K562 (cell line): ENCODE measurements at regions not wholly inside any gene's neighbourhood (a gene's known extent, or its start where the extent isn't known, plus 50 kb on each side); places are given as distances from the start of the nearest gene placed in this dataset.

Experiments
- ATAC-seq: fragments of 200-7000 bp; cut with Tn5 transposase; 3 replicates; pipeline ENCODE4 v1.9.1; 2020; ENCODE audit warnings: moderate library complexity
- BruUV-seq: library from RNA; stranded (reverse); fragments of 400-500 nt; replicated peaks from 2 replicates; lab custom pipeline; 2021; lab: Mats Ljungman, UMichigan
- CTCF ChIA-PET: fragments of 300-600 bp; formaldehyde crosslinking; extraction: SDS; loops from one replicate; lab custom pipeline; 2021; ENCODE audit warnings: low intra/inter-chr PET ratio; lab: Yijun Ruan, JAX
- POLR2A ChIA-PET: fragments of 300-600, 350-650 bp; sonication (Branson Sonifier 250); formaldehyde crosslinking; extraction: SDS; loops from one replicate; lab custom pipeline; 2021; ENCODE audit warnings: antibody characterized with exemption, inconsistent platforms; lab: Yijun Ruan, JAX
- DNase-seq, 4 experiments: peaks; one replicate each; pipeline versions ENCODE4 v3.0.0 to v3.0.0-alpha.2; 2011 to 2018; ENCODE audit warnings: low spot score in 3 of 4, mixed read lengths in 3 of 4; ENCODE audit errors: extremely low read depth in 1 of 4
- FAIRE-seq: peaks from 2 replicates; lab custom pipeline; 2011; peaks lifted over from hg19 to GRCh38; lab: Jason Lieb, UNC
- H2AFZ ChIP-seq: 2 replicates; pipeline ENCODE4 v1.6.0; 2011; ENCODE audit warnings: low read depth, low read length, control low read depth, inconsistent platforms
- H3K27ac ChIP-seq: fragments of 200-600 bp; 3 replicates; pipeline ENCODE4 v1.8.0; 2011; ENCODE audit warnings: low read depth, mild to moderate bottlenecking, control low read depth, inconsistent platforms, low read length, moderate library complexity, mixed read lengths; ENCODE audit errors: extremely low read depth
- H3K27me3 ChIP-seq, 2 experiments: fragments of 300-600 bp in 1 of 2; 2 replicates in 1 of 2; 3 replicates in 1 of 2; pipeline versions ENCODE4 v1.6.0 to v1.8.0; 2011; ENCODE audit warnings: inconsistent platforms in 2 of 2, low read length in 2 of 2, mild to moderate bottlenecking in 1 of 2, mixed read lengths in 1 of 2, moderate library complexity in 1 of 2; ENCODE audit not compliant: control insufficient read depth in 2 of 2, insufficient read depth in 2 of 2
- H3K36me3 ChIP-seq: fragments of 300-600 bp; 3 replicates; pipeline ENCODE4 v1.8.0; 2011; ENCODE audit warnings: mild to moderate bottlenecking, low read length, inconsistent platforms; ENCODE audit not compliant: control insufficient read depth, insufficient read depth
- H3K4me1 ChIP-seq, 2 experiments: fragments of 200-600 bp in 1 of 2; replicated peaks in 1 of 2; 2 replicates in 1 of 2; 3 replicates in 1 of 2; pipeline versions ENCODE4 v1.5.1 to v1.8.0; 2011; ENCODE audit warnings: inconsistent platforms in 2 of 2, low read length in 2 of 2, mild to moderate bottlenecking in 1 of 2, mixed read lengths in 1 of 2, moderate library complexity in 1 of 2; ENCODE audit not compliant: control insufficient read depth in 2 of 2, insufficient read depth in 2 of 2
- H3K4me2 ChIP-seq: 2 replicates; pipeline ENCODE4 v1.6.1; 2011; ENCODE audit warnings: low read length, control low read depth, inconsistent platforms, mixed read lengths; ENCODE audit not compliant: insufficient read depth
- H3K4me3 ChIP-seq: fragments of 200-600 bp; sonication (generic), shearing (Covaris generic); 2 replicates; pipeline ENCODE4 v1.5.1; 2016; ENCODE audit warnings: control low read depth, inconsistent platforms
- H3K79me2 ChIP-seq: fragments of 200-600 bp; 3 replicates; pipeline ENCODE4 v1.8.0; 2011; ENCODE audit warnings: low read length, inconsistent platforms; ENCODE audit not compliant: control insufficient read depth, insufficient read depth
- H3K9ac ChIP-seq, 2 experiments: 2 replicates each; pipeline versions ENCODE4 v1.6.0 to v1.6.1; 2011; ENCODE audit warnings: low read depth in 2 of 2, low read length in 2 of 2, control low read depth in 1 of 2, inconsistent platforms in 1 of 2, mild to moderate bottlenecking in 1 of 2, mixed read lengths in 1 of 2; ENCODE audit not compliant: insufficient read depth in 1 of 2
- H3K9me1 ChIP-seq: one replicate; pipeline ENCODE4 v1.6.0; 2011; ENCODE audit warnings: inconsistent platforms, mild to moderate bottlenecking, low read length, moderate library complexity; ENCODE audit not compliant: control insufficient read depth, insufficient read depth
- H3K9me3 ChIP-seq: replicated peaks from 2 replicates; pipeline ENCODE4 v1.5.1; 2011; ENCODE audit warnings: low read depth, low read length, inconsistent platforms; ENCODE audit not compliant: control insufficient read depth, insufficient read depth
- H4K20me1 ChIP-seq: replicated peaks from 2 replicates; pipeline ENCODE4 v1.6.1; 2011; ENCODE audit warnings: low read length, inconsistent platforms, mixed read lengths; ENCODE audit not compliant: control insufficient read depth, insufficient read depth
- CTCF ChIP-seq, 3 experiments: IDR thresholded peaks in 2 of 3; conservative IDR thresholded peaks in 1 of 3; 2 replicates each; pipeline ENCODE4 v1.5.1; 2011 to 2012; ENCODE audit warnings: low read length in 3 of 3, mild to moderate bottlenecking in 3 of 3, control low read depth in 2 of 3, improper control_type of control experiment in 1 of 3, inconsistent platforms in 1 of 3, low read depth in 1 of 3, mixed read lengths in 1 of 3, moderate library complexity in 1 of 3; ENCODE audit not compliant: insufficient read depth in 2 of 3
- DACH1 ChIP-seq: fragments of 450-650 bp; IDR thresholded peaks from 2 replicates; pipeline ENCODE4 v1.6.1; 2018; ENCODE audit not compliant: partially characterized antibody
- FIP1L1 ChIP-seq: fragments of 200-400 bp; formaldehyde crosslinking; IDR thresholded peaks from 2 replicates; pipeline ENCODE4 v1.6.1; 2018; ENCODE audit warnings: mild to moderate bottlenecking, low read depth, low read length; ENCODE audit not compliant: poor library complexity, severe bottlenecking
- IFI16 ChIP-seq: fragments of 250-450 bp; sonication (Bioruptor Pico); IDR thresholded peaks from 2 replicates; pipeline ENCODE4 v2.1.2; 2022; ENCODE audit warnings: mild to moderate bottlenecking, inconsistent platforms
- PCBP1 ChIP-seq: fragments of 200-400 bp; formaldehyde crosslinking; IDR thresholded peaks from 2 replicates; pipeline ENCODE4 v1.6.1; 2018; ENCODE audit warnings: mild to moderate bottlenecking, low read depth, low read length; ENCODE audit not compliant: poor library complexity, severe bottlenecking
- RAD21 ChIP-seq, 2 experiments: fragments of 250-450 bp in 1 of 2; fragments of 450-650 bp in 1 of 2; sonication (Bioruptor Pico) in 1 of 2; formaldehyde crosslinking in 1 of 2; IDR thresholded peaks in 1 of 2; conservative IDR thresholded peaks in 1 of 2; 2 replicates each; pipeline versions ENCODE4 v1.4.0 to v1.8.0; 2020 to 2022; ENCODE audit warnings: mild to moderate bottlenecking in 2 of 2, moderate library complexity in 1 of 2
- WGBS: fragments of 100-300 bp; shearing (Covaris generic); methylation state at CpG from one replicate; pipeline ENCODE4 v1.1.6; 2016; ENCODE audit warnings: low coverage, mixed read lengths; ENCODE audit not compliant: insufficient coverage; ENCODE audit errors: missing lambda C conversion rate; 5-methylcytosine and 5-hydroxymethylcytosine counted together
- in situ Hi-C: fragments of 300-500 bp; cut with MboI; formaldehyde crosslinking; loops from 4 replicates; pipeline ENCODE4 v1.15.0; 2018; ENCODE audit warnings: inconsistent platforms, mixed read lengths
- intact Hi-C: fragments of 100-400 bp; cut with micrococcal nuclease; formaldehyde crosslinking; loops from 2 replicates; pipeline ENCODE4 v1.14.2; 2022

- in situ Hi-C loops = loop anchor here (25.0 kb wide), 1 partner anchor 522 kb away; no protein-coding TSS in a partner anchor
- Histone ChIP-seq H2AFZ (no peak overlapping the region), H3K36me3 (no peaks in the 10 kb centered on the region), H3K79me2 (no peaks in the 10 kb centered on the region), H3K4me1 (no peaks in the 10 kb centered on the region; a peak in 1 of 5 replicates), H3K9me3 (no peaks in the 10 kb centered on the region), H4K20me1 (no peaks in the 10 kb centered on the region), H3K27me3 (no peaks in the 10 kb centered on the region), H3K4me2 (no peak overlapping the region), H3K9ac (no peak overlapping the region), H3K4me3 (no peak overlapping the region), H3K9me1 (no peaks in the 10 kb centered on the region), H3K27ac (no peak overlapping the region)
- no TSS peak for BruUV-seq
- ATAC-seq (no peak), DNase-seq (no peak), FAIRE-seq (no peak)
- intact Hi-C loops = no loop called here
- ChIA-PET POLR2A (interaction anchor here (1.0 kb wide), 1 partner anchor 10 kb away, joined by 3 read pairs; no protein-coding TSS in a partner anchor), CTCF (no interaction called here)
- TF ChIP-seq DACH1 = no peak
- no peak for TF ChIP-seq PCBP1
- TF ChIP-seq FIP1L1 = no peak
- WGBS = 5% methylated on average over 4 of the region's 4 CpGs
Measured at GRCh38 chr3:178440043-178440442, 96.2 kb upstream of the KCNMB2 start.

DNA sequence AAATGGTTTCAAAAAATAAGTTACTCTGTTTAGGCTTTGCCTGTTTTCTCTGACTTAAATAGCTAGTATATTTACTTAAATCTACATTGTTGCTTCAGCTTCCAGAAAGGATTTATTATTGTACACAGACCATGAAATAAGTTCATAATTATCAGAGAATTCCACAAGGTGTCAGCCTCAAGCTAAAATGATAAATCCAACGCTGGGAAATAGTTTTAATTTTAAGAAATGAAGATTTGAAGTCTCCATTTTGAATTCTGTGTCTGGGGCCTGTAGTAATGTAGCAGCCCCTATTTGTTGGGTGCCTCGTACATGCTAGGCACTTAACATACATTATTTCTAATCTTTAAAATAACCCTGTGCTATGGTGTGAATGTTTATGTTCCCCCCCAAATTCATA is 92.6 kb upstream of the KCNMB2 start:
- BruUV-seq = no TSS peak
- no peaks in the 10 kb centered on the region for H3K9me1 ChIP-seq
- DNase-seq (no peak), FAIRE-seq (no peak), ATAC-seq (no peak)
- H3K79me2 ChIP-seq = no peaks in the 10 kb centered on the region
- no peaks in the 10 kb centered on the region for H4K20me1 ChIP-seq
- H3K36me3 ChIP-seq = no peaks in the 10 kb centered on the region
- intact Hi-C loops = no loop called here
- no peaks in the 10 kb centered on the region; a peak in 1 of 5 replicates for H3K4me1 ChIP-seq
- H3K27me3 ChIP-seq = no peaks in the 10 kb centered on the region
- H3K9me3 ChIP-seq = no peaks in the 10 kb centered on the region
- H3K4me3 ChIP-seq = no peak overlapping the region
- 3% methylated on average over 2 of the region's 2 CpGs for WGBS
- H3K4me2 ChIP-seq = no peak overlapping the region
- POLR2A ChIA-PET = no interaction called here
- TF ChIP-seq IFI16 (CRISPR knock-in tag) (no peak), CTCF (IDR thresholded peaks at IDR 0.05 in 2 of 3, conservative IDR thresholded peaks at IDR 0.05 in 1 of 3; ENCODE audit: insufficient read depth in 2 of 3, low read depth in 1 of 3, low read length in 3 of 3) (0 out of 6 replicates have a peak, but pooled peaks of 1 of the 3 experiments have one; percentile 11), RAD21 (CRISPR knock-in tag; conservative IDR thresholded peaks at IDR 0.05 in 1 of 2, IDR thresholded peaks at IDR 0.05 in 1 of 2) (peak; percentile 27 to 44; a peak in 2 of 4 replicates)
- TF ChIP-seq, all 486 proteins: peak for 2
- CTCF ChIA-PET = no interaction called here
- no peak overlapping the region for H3K27ac ChIP-seq
- in situ Hi-C loops = loop anchor here (25.0 kb wide), 1 partner anchor 519 kb away; no protein-coding TSS in a partner anchor
- no peak overlapping the region for H3K9ac ChIP-seq
- no peak overlapping the region for H2AFZ ChIP-seq
